HG03442 (cell line): ENCODE measurements at regions not wholly inside any gene's neighbourhood (a gene's known extent, or its start where the extent isn't known, plus 50 kb on each side); places are given as distances from the start of the nearest gene placed in this dataset.
"Not testable (repeated sequence)": the region's sequence is repeated elsewhere in the genome, so short reads cannot be mapped to it uniquely, and the experiment has no call there.

ENCODE experiments used
- ATAC-seq: cut with Tn5 transposase; IDR thresholded peaks from one replicate; pipeline ENCODE4 v1.9.1; 2021; ENCODE audit warnings: mild to moderate bottlenecking, moderate library complexity; ENCODE audit not compliant: unreplicated experiment

GRCh38 chr2:129192117-129192516 lies 787.3 kb upstream of the RAB6C start:
- no peak for ATAC-seq

GRCh38 chr2:129192841-129193253 lies 786.6 kb upstream of the RAB6C start:
- no peak for ATAC-seq

GRCh38 chr2:129193961-129194360 lies 785.5 kb upstream of the RAB6C start:
- ATAC-seq = no peak

GRCh38 chr2:129199501-129199900 lies 780.0 kb upstream of the RAB6C start:
- no peak for ATAC-seq

GRCh38 chr2:129201696-129202095 lies 777.8 kb upstream of the RAB6C start:
- no peak for ATAC-seq

DNA sequence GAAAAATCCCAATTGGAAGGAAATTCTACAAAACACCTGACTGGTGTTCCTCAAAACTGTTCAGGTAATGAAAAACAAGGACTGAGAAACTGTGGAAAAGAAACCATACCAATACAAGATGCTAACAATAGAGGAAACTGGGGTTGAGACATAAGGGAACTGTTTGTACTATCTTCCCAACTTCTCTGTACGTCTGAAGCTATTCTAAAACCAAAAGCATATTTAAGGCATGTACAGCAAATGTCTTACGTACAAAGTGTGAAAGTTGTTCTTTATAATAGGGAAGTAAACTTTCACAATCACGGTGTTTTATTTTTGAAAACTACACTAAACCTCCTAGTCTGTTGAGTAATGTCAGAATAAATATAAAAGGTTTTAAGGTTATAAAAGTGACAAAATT lies 776.1 kb upstream of the RAB6C start:
- ATAC-seq = no peak

DNA sequence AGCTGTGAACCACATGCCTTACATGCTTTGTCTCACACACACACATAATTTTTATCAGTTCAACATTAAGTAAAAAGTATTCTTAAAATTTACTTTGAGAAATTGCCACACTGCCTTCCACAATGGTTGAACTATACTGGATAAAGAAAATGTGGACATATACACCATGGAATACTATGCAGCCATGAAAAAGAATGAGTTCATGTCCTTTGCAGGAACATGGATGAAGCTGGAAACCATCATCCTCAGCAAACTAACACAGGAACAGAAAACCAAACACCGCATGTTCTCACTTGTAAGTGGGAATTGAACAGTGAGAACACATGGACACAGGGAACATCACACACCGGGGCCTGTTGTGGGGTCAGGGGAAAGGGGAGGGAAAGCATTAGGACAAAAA lies 774.9 kb upstream of the RAB6C start:
- ATAC-seq = not testable (repeated sequence)

DNA sequence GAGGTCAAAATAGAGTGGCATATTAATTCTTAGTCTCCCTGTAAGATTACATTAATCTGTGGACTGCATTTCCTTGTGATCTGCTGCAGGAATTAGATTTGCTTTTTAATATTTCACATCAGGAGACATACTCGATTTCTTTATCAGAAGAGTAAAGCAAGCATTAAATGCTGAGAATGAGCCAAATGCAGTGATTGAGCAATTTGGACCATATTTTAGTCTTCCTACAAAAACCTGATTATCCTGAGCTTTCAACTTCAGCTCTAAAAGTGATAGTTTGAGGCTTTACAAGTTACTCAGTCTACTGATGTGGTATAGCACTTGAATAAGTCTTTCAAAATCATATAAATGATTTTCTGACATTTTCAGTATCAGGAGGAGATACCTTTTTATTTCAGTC lies 774.3 kb upstream of the RAB6C start:
- no peak for ATAC-seq

DNA sequence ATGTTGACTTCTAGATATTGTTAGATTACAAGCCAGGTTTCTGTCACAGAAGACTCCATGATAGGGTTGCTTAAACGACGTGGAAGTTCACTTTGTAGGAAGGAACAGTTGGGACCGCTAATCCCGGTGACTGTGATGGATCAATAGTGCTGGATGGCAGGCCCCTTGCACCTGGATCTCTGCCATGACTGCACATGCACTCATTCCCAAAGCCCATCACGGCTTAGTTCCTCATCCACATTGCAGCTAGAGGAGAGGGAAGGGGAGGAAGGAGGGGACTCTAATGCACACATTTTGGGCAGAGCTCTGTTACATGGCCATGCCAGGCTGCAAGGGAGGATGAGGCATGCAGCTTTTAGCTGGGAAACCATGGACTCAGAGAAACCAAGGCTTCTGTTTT lies 773.7 kb upstream of the RAB6C start:
- no peak for ATAC-seq

- ATAC-seq = no peak
Observed at GRCh38 chr2:129212299-129212958, 767.0 kb upstream of the RAB6C start.

- no peak for ATAC-seq
Observed at GRCh38 chr2:129224022-129224421, 755.4 kb upstream of the RAB6C start.

DNA sequence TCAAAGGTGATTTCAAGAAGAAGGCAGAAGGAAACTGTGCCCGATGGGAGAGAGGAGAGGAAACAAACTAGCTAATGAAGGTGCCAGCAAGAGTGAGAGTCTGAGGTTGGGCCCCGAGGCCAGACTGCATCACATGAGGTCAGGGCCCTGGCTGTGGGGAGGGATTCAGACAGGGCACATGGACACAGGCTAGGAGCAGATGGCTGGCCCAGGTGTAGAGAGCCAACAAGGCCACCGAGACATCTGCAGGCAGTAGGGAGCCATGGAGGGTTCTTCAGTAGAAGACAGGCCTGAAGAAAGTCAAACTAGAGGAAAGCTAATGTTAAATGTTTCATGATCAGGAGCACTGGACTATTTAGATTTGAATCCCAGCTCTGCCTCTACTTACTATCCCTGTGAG lies 755.0 kb upstream of the RAB6C start:
- ATAC-seq = no peak

GRCh38 chr2:129229196-129229595 lies 750.3 kb upstream of the RAB6C start:
- ATAC-seq = no peak

- no peak for ATAC-seq
Observed at GRCh38 chr2:129229830-129230441, 749.5 kb upstream of the RAB6C start.

DNA sequence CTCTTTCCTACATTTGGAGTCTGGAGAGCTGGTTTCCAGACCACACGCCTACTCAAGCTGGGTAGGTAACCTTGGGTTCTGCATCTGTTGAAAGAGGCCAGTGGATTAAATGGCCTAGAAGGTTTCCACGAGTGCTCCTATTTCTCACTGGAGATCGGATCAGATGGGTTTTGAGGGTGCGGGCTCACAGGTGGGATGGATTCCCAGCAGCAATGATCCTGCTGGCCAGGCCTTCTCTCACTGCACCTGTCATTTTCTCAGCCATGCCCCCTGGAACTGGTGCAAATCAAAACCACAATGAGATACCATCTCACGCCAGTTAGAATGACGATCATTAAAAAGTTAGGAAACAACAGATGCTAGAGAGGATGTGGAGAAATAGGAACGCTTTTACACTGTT lies 747.5 kb upstream of the RAB6C start:
- no peak for ATAC-seq

GRCh38 chr2:129233166-129233565 lies 746.3 kb upstream of the RAB6C start:
- ATAC-seq = no peak

GRCh38 chr2:129233751-129234406 lies 745.6 kb upstream of the RAB6C start:
- ATAC-seq = no peak

- no peak for ATAC-seq
Observed at GRCh38 chr2:129236601-129237000, 742.9 kb upstream of the RAB6C start.

GRCh38 chr2:129237966-129238725 lies 741.3 kb upstream of the RAB6C start:
- no peak for ATAC-seq

- no peak for ATAC-seq
Observed at GRCh38 chr2:129239141-129239540, 740.3 kb upstream of the RAB6C start.

DNA sequence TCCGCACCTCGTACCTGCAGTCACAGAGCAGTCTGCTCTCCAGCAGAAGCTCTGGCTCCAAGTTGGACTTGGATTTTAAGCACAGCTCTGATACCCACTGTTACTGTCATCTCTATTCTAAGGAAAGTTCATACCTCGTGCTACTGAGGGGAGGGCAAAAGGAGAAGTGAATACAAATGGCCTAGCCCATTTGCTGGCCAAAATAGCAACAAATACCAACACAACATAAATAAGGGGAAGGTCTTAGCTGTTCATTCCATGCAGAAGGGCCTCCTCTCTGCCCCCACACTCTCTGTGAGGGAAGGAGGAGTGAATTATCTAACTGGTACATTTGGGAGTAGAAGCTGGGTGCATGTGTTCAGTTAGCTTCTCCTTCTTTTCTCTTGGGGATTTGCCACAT lies 739.4 kb upstream of the RAB6C start:
- ATAC-seq = no peak

- no peak for ATAC-seq
Observed at GRCh38 chr2:129242269-129242668, 737.2 kb upstream of the RAB6C start.
